GM18870 (cell line): ENCODE measurements at regions not wholly inside any gene's neighbourhood (a gene's known extent, or its start where the extent isn't known, plus 50 kb on each side); places are given as distances from the start of the nearest gene placed in this dataset.
"Not testable (repeated sequence)": the region's sequence is repeated elsewhere in the genome, so short reads cannot be mapped to it uniquely, and the experiment has no call there.

Experiments used
- ATAC-seq: cut with Tn5 transposase; IDR thresholded peaks from one replicate; pipeline ENCODE4 v1.9.1; 2021; ENCODE audit warnings: moderate library complexity; ENCODE audit not compliant: unreplicated experiment

DNA sequence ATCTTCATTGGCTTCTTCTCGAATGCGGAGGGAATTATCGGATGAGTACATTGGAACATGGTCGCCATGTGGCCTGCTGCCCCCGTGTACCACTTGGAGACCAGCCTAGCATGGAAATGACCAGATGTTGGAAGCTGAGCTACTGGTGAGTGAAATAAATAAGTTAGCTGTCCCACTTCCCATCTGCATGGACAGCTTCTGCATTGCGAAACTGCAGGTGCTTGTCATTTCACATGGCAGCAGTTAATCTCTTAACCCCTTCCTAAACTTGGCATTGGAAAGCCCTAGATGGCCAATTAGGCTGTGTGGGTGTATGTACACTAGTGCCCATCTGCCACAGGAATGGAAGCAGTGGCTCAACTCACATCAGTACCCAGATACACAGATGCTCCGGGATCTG is 246.6 kb upstream of the IL12B start:
- ATAC-seq = no peak

DNA sequence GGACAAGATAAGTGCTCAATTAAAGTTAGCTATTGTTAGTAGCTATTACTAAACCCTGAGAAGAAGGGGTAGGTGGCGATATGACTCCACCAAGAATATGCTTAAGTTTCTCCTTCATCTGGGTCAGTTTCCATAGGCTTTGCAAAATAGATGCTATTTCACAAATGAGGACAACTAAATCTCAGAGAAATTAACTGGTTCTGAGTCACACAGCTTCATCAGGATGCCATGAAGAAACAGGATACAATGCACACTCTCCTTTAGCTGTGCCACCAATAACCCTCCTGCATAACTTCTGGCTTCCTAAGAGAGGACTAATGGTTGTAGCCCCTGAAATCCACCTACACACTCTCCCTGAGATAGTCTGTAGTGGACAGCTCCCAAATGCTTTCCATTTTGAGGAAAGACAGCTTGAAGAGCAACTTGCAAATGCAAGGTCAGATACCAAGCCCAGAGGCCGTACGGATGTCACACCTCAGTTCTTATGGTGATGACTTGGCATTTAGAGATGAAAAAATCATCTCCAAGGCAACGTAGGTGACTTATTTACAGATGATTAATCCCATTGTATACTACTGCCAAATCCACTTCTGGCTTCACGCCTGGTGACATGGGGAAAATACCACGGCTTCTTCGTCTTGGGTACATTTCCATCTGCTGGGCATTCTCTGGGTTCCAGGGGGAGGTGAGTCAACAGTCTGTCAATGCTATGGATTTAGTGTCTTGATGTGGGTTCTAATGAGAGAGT is 251.4 kb upstream of the IL12B start:
- no peak for ATAC-seq

DNA sequence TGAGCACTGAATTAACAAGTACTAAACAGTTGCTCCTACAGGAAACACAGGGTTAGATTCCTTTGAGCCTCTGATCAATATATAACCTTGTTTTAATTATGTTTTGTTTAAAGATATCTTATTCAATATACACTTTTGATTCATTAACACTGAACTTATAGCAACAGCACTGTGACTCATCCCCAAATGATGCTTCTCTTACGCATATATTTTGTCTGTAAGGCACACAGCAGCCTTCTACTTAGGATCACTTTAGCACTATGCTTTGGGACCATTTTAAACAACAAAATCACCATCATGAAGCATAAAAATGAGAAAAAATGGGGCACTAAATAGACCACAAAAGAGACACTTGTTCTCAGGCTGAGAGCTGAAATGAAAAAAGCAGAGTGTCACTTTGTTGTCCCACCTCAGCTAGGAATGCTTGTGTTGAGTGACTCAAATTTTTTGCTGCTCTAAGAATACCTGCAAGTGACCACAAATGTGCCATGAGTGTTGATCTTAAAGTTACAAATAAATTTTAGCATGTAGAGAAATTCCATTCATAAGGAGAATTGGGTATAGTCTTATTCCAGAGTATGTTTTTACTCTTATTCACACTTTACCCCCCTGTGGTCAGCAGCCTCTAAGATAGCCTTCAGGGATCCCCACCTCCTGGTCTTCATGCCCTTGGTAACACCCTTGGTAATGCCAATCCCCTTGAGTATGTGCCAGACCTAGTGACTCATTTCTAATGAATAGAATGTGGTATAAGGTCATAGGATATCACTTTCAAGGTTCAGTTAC is 252.7 kb upstream of the IL12B start:
- no peak for ATAC-seq

DNA sequence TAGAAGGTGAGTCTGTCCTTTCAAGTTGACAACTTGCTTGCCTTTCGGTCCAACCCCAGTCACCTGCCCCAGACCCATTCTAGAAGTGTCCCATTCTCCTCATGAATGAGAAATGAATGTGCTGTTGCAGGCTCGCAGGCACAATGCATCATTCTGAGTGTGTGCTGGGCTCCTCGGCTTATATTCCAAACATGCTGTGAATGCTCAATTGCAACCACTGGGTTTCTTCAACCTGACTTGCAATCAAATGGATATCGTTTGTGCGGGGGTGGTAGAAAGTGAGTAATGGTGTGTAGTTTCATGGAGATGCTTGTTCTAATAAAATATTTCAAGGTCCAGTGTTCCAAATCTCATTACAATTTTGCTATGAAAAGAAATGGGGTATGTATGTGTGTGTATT is 256.6 kb upstream of the IL12B start:
- no peak for ATAC-seq

DNA sequence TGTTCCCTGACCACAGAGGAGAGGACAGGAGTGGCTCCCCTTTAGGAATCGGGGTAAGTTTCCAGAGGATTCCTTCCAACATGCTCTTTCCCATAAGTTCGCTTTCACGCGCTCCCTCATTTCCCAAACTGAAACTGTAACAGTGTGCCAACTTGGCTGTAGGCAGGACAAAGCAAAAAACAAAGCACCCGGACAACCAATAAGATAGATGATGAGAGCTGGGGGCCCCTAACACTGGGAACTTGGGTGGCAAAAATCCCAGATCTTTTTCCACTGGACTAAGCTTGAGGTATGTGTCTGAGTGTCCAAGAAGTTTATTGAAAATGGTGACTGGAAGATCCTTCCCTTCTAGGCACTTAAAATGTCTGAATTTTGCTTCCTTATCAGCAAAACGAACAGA is 258.7 kb upstream of the IL12B start:
- no peak for ATAC-seq

DNA sequence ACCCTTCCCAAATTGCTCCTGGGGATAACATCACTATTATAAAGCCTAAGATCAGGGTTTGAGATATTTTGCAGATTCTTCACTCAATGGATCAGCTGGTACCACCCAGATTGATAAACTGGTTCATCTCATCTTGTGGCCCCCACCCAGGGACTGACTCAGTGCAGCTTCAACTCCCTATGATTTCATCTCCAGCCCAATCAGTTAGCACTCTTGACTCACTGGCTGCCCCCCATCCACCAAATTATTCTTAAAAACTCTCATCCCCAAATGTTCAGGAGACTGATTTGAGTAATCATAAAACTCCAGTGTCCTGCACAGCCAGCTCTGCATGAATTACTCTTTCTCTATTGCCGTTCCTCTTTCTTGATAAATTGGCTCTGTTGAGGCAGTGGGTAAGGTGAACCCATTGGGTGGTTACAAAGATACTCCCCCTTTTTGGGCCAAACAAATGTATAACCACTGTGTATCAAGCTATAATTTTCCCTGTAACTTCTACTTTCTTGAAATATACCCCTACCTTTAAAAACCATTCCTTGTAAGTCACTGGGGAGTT is 263.3 kb upstream of the IL12B start:
- ATAC-seq = no peak

DNA sequence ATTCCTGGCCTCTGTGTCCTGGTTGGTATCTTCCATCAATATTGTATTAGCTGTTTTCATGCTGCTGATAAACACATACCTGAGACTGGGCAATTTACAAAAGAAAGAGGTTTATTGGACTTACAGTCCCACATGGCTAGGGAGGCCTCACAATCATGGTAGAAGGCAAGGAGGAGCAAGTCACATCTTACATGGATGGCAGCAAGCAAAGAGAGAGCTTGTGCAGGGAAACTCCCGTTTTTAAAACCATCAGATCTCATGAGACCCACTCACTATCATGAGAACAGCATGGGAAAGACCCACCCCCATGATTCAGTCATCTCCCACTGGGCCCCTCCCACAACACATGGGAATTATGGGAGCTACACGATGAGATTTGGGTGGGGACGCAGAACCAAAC is 265.3 kb upstream of the IL12B start:
- not testable (repeated sequence) for ATAC-seq

DNA sequence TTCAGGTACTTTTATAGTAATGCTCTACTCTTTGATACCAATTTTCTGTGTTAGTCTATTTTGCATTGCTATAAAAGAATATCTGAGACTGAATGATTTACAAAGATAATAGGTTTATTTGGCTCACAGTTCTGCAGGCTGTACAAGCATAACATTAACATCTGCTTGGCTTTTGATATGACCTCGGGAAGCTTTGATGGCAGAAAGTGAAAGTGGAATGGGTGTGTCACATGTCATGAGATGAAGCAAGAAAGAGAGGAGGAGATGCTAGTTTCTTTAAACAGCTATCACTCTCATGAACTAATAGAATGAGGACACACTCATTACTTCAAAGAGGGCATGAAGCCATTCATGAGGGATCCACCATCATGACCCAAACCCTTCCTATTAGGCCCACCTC is 270.9 kb upstream of the IL12B start:
- ATAC-seq = no peak

DNA sequence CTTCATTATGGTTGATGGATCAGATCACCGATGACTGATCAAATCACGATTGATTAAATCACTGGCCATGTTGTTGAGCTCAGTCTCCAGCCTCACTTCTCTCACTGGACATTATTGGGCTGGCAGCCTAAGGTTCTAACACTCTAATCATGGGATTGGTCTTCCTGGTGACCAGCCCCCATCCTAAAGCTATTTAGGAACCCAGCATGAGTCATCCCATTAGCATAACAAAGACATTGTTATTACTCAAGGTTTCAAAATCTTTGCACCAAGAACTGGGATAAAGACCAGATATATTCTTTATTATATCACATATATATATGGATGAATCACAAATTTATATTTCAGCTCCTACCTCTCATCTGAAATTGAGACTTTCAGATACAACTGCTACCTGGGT is 272.1 kb upstream of the IL12B start:
- no peak for ATAC-seq

DNA sequence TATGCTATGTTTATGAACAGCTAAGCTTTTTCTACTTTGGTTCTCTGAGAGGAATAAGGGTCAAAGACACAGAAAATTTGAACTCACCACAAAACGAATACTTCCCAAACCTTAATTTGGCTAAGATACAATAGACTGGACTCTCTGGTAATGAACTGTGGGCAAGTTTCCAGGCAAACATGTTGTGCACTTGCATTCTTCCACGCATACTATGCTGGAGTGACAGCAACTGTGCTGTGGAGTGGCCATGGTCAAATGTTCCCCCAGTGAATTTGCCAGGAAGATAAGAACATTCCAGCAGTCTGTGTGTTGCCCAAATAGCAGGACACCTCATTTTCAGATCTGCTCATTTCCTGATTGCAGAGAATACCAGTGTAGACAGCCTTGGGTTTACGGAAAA is 275.3 kb upstream of the IL12B start:
- ATAC-seq = no peak

DNA sequence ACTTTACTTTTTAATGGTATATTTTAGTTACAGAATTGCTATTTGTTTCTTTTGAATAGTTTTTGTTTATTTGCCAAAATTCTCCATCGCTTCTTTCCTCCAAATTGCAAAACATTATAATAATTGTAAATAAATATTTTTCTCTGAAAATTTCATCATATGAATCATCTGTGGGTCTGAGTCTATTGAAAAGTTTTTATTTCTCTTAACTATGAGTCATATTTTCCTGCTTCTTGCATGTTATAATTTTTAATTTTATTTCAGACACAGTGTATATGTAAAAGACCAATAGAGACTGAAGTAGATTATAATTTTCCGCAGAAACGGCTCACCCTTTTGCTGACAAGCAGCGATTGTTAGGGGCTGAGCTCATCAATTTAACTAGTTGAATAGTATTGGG is 279.1 kb upstream of the IL12B start:
- no peak for ATAC-seq

DNA sequence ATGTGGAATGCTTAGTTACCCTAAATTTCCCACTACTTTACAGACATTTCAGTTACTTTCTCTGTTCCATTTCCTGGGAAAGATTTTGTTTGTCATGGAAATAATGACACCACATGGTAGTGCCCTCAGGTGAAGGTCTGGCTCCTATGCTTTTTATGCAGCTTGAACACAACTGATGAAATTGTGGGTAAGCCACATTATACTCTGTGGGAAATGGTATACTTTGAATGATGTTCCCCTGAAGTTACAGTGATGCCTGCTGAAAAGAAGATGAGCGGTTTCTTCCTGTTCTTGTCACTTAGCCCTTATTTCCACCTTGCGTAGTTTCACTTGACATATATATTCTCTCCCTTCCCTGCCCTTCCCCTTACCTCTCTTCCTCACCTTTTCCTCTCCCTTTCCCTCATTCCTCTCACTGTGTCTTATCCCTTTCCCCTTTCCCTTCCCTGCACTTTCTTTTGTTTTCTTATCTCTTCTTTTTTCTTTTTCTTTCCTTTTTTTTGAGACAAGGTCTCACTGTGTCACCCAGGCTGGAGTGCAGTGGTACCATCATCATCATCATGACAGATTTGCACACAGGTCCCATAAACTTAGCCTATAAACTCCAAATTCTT is 280.8 kb upstream of the IL12B start:
- no peak for ATAC-seq

DNA sequence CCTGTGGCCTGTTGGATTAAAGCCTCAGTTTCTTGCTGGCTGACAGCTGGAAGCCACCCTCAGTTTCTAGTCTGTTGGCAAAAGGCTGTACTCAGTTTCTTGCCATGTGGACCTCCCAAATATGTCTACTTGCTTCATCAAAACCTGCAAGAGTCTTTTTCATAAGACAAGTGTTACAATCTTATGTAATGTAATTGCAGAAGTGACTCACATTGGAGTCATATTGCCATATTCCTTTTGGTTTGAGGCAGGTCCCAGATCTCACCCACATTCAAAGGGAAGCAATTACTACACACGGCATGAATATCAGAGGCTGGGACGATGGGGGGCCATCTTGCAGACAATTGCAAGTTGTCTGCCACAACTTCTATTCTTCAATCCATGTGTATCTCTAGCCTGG is 286.7 kb upstream of the IL12B start:
- no peak for ATAC-seq

DNA sequence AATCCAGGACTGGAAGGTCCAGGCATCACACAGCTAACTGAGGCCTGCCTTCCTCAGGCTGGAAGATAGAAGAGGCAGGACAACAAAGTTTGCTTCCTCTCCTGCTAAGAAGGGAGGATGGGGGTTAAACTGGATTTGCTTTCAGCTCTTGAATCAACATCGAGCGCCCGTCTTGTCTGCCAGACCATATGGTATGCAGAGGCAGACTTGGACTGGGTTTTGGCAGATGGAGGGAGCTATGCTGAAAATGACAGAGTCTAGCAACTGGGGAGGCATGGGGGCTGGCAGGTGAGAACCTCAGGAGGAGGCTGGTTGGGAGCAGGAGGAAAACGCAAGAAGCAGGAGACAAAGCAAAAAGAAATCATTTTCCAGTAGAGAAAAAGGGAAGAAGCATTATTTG is 289.5 kb upstream of the IL12B start:
- ATAC-seq = no peak

DNA sequence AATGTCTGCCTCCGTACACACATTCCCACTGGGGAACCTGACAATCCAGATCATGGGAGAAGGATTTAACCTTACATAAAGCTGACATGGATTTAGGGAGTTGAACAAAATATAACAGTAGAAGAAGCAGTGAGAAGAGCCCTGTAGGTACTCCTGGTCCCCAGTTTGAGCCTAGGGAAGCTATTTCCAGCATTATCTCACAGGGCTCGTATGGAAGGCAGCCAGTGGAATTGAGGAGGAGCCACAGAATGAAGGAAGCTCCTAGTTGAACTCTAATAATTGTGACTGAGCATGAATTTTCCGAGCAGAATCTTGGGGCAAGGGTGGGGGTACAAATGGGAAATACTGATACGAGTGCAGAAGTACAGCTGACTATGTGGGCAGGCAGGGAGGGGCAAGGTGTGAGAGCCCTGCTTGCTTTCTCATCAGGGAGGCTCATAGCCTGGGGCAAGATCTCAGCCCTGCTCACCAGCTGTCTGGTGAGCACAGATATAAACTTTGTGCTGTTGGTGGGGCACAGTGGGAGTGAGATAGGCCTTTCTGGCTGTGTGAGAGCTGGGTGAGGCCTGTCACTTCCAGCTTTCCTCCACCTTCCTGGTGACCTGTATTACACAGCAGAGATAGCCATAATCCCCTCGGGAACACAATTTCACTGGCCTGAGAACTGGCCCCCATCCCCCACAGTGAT is 290.7 kb upstream of the IL12B start:
- no peak for ATAC-seq

DNA sequence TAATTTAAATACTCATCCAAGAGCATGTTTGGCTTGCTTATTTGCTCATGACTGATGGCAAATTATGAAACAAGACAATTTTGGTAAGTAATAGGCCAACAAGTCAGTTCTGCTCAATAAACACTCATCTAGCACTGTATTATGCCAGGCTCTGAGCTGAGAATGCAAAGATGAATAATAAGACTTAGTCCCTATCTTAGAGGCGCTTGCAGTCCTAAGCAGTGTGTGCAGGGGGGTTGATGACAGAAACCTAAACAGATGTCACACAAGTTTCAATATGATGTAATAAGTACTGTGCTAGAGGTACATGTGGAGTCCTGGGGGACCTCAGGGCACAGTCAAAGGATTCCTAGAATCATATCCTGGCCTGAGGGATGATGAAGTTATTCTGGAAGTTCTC is 287.6 kb upstream of the ADRA1B start:
- no peak for ATAC-seq

DNA sequence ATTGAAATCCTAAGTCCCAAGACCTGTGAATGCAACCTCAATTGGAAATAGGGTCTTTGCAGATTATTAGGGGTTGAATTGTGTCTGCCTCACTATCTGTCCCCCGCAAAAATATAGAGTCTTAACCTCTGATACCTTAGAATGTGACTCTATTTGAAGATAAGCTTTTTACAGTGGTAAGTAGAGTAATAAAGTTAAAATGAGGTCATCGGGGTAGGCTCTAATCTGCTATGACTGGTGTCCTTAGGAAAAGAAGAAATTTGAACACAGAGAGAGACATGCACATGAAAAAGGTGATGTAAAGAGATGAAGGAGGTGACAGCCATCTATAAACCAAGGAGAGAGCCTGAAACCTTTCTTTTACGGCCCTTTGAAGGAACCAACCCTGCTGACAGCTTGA is 287.1 kb upstream of the ADRA1B start:
- ATAC-seq = no peak

DNA sequence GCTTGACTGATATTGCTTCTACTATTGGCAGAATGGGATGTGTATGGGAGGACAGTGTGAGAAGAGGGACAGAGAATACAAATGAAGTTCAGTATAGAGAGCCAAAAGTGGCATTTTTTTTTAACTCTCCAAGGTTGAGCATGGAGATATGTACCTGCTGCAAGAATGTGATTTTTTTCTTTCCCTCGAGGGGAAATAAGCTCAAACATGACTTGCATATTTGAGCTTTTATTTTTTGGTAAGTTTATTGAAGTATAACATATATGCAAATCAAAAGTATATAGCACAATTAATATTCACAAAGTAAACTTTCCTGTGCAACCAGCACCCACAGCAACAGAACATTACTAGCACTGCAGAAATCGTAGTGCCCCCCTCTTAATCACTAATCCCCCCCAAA is 285.7 kb upstream of the ADRA1B start:
- no peak for ATAC-seq

DNA sequence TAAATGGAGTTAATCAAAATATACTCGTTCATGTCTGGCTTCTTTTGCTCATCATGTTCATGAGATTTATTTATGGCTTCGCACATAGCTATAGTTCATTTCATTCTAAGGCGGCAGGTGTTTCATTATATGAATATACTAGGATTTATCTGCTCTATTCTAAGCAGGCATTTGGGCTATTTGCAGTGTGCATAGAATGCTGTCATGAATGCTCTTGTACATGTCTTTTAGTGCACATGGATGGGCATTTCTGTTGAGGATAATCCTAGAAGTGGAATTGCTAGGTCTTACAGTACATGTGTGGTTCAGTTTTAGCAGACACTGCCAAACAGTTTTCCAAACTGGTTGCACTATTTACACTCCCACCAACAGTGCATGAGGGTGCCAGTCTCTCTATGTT is 285.3 kb upstream of the ADRA1B start:
- ATAC-seq = no peak

DNA sequence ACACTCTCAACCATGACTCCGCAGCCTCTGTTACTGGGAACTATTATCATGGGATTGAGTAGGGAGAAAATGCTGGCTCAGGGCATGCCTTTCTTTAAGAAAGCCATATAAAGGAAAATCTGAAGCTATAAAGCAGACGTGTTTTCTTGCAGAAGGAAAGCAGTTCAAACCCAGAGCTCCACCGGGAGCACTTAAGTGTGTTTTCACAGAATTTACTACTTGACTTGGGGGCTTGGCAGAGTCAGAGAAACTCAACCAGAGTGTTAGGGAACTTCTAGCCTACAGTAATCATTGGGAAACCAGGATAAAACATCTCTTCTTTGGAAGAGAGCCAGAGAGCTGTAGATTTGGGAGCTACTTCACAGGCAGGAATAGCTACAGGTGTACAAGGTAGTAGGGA is 283.4 kb upstream of the ADRA1B start:
- no peak for ATAC-seq

DNA sequence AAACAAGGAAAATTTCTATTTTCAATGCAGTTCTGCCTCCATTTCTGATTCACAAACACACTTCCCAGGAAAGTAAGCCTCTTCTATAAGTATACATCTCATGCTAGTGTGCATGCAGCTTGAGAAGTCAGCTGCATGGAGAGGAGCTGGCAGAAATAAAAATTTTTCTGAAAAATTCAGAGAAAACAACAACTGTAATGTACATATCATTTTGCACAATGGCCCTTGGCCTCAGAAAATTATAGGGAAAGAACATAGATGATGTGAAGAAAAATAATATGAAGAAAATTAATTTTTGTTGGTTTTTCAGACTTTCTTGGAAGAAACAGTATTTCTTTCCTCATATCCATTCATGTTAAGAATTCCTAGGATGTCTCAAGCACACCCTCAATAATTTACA is 277.8 kb upstream of the ADRA1B start:
- no peak for ATAC-seq
